ENCODE measurements at regions not wholly inside any gene's neighbourhood (a gene's known extent, or its start where the extent isn't known, plus 50 kb on each side); places are given as distances from the start of the nearest gene placed in this dataset.
"Not testable (repeated sequence)": the region's sequence is repeated elsewhere in the genome, so short reads cannot be mapped to it uniquely, and the experiment has no call there.

DNA sequence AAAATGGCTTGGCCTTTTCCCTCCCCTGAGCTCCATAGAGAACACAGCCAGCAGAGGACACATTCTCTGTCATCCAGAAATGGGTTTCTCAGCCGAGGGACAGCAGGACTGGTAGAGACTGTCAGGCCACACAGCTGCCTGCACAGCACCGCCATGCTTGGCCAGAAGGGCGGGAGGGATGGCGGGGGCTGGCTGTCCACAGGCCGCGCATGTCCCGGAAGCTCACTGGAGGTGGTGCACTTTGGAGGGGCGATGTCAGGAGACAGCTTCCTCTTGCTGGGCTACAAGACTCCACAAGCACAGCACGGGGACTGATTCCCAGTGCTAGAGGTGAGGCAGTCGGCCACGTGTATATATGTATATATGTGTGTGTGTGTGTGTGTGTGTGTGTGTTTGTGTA, 125.3 kb downstream of the GOLGA6L4 start:
- not testable (repeated sequence) for TF ChIP-seq CTCF (IDR thresholded peaks at IDR 0.05; ENCODE audit: low read depth, low read length); POLR2A (IDR thresholded peaks at IDR 0.05; ENCODE audit: extremely low read depth, insufficient read length)

All from NB4 (cell line).